ENCODE measurements at regions not wholly inside any gene's neighbourhood (a gene's known extent, or its start where the extent isn't known, plus 50 kb on each side); places are given as distances from the start of the nearest gene placed in this dataset.

DNA sequence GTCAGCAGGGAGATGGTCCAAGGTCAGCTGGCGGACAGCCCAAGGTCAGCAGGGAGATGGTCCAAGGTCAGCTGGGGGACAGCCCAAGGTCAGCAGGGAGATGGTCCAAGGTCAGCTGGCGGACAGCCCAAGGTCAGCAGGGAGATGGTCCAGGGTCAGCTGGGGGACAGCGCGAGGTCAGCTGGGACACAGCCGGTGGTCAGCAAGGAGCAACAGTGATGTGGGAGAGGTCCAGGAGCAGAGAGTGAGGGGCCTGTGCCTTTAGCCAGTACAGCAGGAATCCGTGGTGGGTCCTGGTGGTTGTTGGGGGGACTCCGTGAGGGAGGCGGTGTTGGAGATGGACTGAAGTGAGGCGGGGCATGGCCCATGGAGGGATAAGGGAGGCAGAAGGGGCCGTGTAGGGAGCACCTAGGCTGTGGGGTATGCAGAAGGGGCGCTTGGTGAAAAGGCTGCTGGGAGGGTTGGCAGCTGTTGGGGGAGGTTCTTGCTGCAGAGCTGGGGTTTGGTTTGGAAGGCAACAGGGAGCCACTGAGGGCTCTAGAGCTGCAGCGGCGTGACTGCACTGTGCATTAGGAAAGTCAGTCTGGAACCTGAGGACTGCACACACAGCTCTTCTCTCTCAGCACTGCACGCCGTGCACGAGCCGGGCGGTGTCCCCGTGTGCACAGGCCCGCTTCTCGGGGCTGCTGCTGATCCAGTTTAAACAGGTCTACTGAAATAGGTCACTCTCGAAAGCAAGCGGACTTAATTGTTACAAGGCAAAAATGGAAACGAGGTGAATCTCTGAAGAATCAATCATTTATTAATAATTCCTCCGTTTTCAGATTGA is 76.2 kb upstream of the HDAC4 start:
- TF ChIP-seq, protein P1, sequence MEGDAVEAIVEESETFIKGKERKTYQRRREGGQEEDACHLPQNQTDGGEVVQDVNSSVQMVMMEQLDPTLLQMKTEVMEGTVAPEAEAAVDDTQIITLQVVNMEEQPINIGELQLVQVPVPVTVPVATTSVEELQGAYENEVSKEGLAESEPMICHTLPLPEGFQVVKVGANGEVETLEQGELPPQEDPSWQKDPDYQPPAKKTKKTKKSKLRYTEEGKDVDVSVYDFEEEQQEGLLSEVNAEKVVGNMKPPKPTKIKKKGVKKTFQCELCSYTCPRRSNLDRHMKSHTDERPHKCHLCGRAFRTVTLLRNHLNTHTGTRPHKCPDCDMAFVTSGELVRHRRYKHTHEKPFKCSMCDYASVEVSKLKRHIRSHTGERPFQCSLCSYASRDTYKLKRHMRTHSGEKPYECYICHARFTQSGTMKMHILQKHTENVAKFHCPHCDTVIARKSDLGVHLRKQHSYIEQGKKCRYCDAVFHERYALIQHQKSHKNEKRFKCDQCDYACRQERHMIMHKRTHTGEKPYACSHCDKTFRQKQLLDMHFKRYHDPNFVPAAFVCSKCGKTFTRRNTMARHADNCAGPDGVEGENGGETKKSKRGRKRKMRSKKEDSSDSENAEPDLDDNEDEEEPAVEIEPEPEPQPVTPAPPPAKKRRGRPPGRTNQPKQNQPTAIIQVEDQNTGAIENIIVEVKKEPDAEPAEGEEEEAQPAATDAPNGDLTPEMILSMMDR (IDR thresholded peaks at IDR 0.05) = no peak
- no peaks in the 10 kb centered on the region for H3K4me1 ChIP-seq (ENCODE audit: control insufficient read depth in 1 of 2, insufficient read depth in 1 of 2, low read depth in 1 of 2, low read length in 1 of 2)
- H3K27ac ChIP-seq = no peak overlapping the region

DNA sequence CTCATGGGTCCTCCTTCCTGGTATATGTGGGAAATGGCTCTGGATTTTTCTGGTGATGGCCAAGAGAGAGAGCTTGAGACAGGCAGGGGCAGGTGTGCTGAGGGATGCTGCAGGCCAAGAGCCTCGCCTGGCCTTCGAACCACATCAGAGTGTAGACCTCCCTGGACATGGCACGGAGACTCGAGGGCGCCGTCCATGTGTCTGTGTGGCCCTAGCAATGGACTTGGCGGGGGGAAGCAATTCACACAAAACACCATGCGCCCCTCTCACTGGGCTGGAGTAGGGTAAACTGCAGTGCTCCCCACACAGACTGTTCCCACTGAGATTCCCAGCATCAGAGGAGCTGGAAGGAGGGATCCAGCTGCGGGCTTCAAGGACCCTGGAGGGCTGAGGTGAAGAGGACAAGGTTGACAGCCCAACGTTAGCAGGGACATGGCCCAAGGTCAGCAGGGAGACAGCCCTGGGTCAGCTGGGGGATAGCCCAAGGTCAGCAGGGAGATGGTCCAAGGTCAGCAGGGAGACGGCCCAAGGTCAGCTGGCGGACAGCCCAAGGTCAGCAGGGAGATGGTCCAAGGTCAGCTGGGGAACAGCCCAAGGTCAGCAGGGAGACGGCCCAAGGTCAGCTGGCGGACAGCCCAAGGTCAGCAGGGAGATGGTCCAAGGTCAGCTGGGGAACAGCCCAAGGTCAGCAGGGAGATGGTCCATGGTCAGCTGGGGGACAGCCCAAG is 75.4 kb upstream of the HDAC4 start:
- H3K27ac ChIP-seq = no peak overlapping the region
- H3K9me3 ChIP-seq = no peaks in the 10 kb centered on the region
- no peak overlapping the region for H3K4me3 ChIP-seq (ENCODE audit: low read depth in 1 of 2, low read length in 1 of 2)
- peaks cover 15% of the 10 kb centered on the region for H3K27me3 ChIP-seq
- no peaks in the 10 kb centered on the region for H3K4me1 ChIP-seq (ENCODE audit: control insufficient read depth in 1 of 2, insufficient read depth in 1 of 2, low read depth in 1 of 2, low read length in 1 of 2)
- H3K36me3 ChIP-seq = no peaks in the 10 kb centered on the region
- TF ChIP-seq, protein P1 (IDR thresholded peaks at IDR 0.05) = no peak

More for the DNA sequence above, 76.2 kb upstream of the HDAC4 start:
- H3K27me3 ChIP-seq = peaks cover 15% of the 10 kb centered on the region
- no peak overlapping the region for H3K4me3 ChIP-seq (ENCODE audit: low read depth in 1 of 2, low read length in 1 of 2)
- H3K9me3 ChIP-seq = no peaks in the 10 kb centered on the region
- no peaks in the 10 kb centered on the region for H3K36me3 ChIP-seq

DNA sequence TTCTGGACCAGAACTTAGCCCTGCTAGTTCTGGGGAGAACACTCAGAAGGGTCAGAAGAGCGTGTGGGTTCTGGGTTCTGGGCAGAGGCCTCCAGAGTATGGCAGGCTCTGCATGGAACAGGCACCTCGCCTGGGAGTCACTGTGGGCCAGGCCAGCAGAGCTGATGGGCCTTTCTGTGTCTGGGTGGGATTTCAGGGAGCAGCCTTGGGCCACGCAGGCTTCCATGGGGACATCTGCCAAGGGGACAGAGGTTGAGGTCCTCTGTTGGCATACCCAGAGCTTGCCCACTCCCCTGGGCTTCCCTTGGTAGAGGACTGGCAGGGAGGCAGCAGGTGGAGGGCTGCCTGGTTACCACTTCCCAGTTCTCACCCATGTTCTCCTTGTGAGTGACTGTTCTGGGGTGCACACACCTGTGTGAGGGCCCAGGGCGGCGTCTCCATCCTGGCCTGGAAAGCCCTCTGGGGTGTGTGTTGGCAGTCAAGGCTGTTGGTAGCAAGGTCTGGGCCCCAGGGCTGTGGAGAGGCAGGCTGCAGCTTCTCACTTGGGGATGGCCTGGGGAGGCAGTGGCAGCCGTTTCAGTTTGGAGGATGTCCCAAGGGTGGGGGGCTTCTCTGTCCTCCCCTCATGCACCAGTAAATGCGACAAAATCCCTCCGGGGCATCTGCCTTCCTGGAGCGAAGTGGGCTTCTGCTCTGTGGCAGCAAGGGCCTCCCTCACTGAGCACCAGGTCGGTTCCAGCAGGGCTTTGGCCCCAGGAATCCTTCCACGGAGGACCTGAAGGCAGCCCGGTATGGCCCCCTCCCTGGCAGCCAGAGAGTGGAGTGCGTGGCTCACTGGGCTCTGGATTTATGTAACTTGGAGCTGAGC is 74.6 kb upstream of the HDAC4 start:
- TF ChIP-seq, protein P1 (IDR thresholded peaks at IDR 0.05) = no peak
- Histone ChIP-seq H3K27ac (no peak overlapping the region), H3K9me3 (no peaks in the 10 kb centered on the region)

DNA sequence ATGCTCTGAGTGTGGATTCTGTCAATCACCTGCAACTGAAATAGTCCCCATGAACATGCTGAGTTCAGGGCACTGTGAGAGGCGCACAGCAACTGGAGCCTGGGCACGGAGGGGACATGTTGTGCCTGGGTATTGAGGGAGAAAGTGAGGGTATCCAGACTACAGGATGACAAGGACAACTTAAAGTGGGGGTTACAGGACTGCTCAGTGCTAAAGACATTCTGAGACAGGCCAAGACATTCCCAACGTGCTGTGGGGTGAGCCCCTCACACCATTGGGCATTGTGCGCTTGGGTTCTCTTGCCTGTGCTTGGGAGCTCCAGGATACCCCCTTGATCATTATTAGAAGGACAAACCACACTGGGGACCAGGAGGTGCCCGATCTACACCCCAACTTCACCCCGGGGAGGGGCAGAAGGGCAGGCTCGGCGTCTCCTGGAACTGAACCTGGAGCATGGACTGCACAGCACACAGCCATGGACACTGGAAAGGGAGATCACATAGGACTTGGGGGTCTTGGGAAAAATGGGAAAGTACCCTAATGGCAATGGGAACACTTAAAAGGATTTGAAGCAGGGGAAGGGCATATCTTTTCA is 72.5 kb upstream of the HDAC4 start:
- H3K4me1 ChIP-seq (ENCODE audit: control insufficient read depth in 1 of 2, insufficient read depth in 1 of 2, low read depth in 1 of 2, low read length in 1 of 2) = no peaks in the 10 kb centered on the region
- peaks cover 15% of the 10 kb centered on the region for H3K27me3 ChIP-seq
- TF ChIP-seq, protein P1 (IDR thresholded peaks at IDR 0.05) = no peak
- H3K9me3 ChIP-seq = no peaks in the 10 kb centered on the region
- H3K36me3 ChIP-seq = no peaks in the 10 kb centered on the region
- H3K27ac ChIP-seq = no peak overlapping the region
- H3K4me3 ChIP-seq (ENCODE audit: low read depth in 1 of 2, low read length in 1 of 2) = no peak overlapping the region

More for the DNA sequence above, 74.6 kb upstream of the HDAC4 start:
- Histone ChIP-seq H3K4me1 (ENCODE audit: control insufficient read depth in 1 of 2, insufficient read depth in 1 of 2, low read depth in 1 of 2, low read length in 1 of 2) (no peaks in the 10 kb centered on the region), H3K4me3 (ENCODE audit: low read depth in 1 of 2, low read length in 1 of 2) (no peak overlapping the region), H3K36me3 (no peaks in the 10 kb centered on the region), H3K27me3 (peaks cover 15% of the 10 kb centered on the region)

DNA sequence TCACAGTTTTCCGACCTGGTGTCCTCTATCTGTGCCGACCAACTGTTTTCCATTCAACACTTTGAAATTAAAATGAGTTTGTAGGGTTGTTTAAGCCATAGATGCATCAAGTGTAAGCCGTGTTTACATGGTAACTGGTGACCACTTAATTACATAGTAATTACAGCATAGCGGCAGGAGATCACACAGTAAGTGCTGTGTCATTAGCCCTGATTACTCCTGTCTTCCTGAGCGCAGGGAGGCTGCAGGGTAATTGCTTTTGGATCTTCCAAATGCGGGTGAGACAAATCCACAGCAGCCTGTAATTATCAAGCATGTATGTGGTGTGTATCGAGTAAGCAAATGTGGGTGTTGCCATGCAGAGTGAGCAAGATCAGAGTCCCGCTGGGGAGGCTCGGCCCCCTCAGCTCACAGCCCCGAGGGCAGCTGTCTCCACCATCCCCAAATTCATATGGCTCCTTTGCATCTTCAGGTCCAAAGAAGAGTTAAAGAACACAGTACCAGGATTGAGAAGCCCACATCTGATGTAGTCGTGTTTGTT is 71.5 kb upstream of the HDAC4 start:
- no peaks in the 10 kb centered on the region for H3K36me3 ChIP-seq
- H3K4me3 ChIP-seq (ENCODE audit: low read depth in 1 of 2, low read length in 1 of 2) = no peak overlapping the region
- H3K27me3 ChIP-seq = peaks cover 15% of the 10 kb centered on the region
- no peaks in the 10 kb centered on the region for H3K9me3 ChIP-seq
- TF ChIP-seq, protein P1 (IDR thresholded peaks at IDR 0.05) = no peak
- no peaks in the 10 kb centered on the region for H3K4me1 ChIP-seq (ENCODE audit: control insufficient read depth in 1 of 2, insufficient read depth in 1 of 2, low read depth in 1 of 2, low read length in 1 of 2)
- no peak overlapping the region for H3K27ac ChIP-seq
